Calu3 (cell line): ENCODE measurements at regions not wholly inside any gene's neighbourhood (a gene's known extent, or its start where the extent isn't known, plus 50 kb on each side); places are given as distances from the start of the nearest gene placed in this dataset.

ENCODE experiments used
- BruUV-seq: library from RNA; stranded (reverse); fragments of 400-500 nt; replicated peaks from 2 replicates; lab custom pipeline; 2021; lab: Mats Ljungman, UMichigan
- CTCF ChIA-PET: fragments of 300-600 bp; sonication (Branson Sonifier 250); formaldehyde crosslinking; loops from one replicate; lab custom pipeline; 2022; ENCODE audit warnings: antibody characterized with exemption; lab: Charles Lee
- DNase-seq: peaks from one replicate; pipeline ENCODE4 v3.0.0; 2022
- H3K27ac Mint-ChIP-seq: one replicate; pipeline ENCODE4 v1.8.0; 2022; ENCODE audit warnings: mixed read lengths; ENCODE audit not compliant: unreplicated experiment
- H3K27me3 Mint-ChIP-seq: one replicate; pipeline ENCODE4 v1.8.0; 2022; ENCODE audit warnings: mixed read lengths; ENCODE audit not compliant: unreplicated experiment
- H3K36me3 Mint-ChIP-seq: one replicate; pipeline ENCODE4 v1.8.0; 2022; ENCODE audit warnings: mild to moderate bottlenecking, moderate library complexity, mixed read lengths; ENCODE audit not compliant: insufficient read depth, unreplicated experiment
- H3K4me1 Mint-ChIP-seq: one replicate; pipeline ENCODE4 v1.8.0; 2022; ENCODE audit warnings: mild to moderate bottlenecking, low read depth, mixed read lengths; ENCODE audit not compliant: unreplicated experiment
- H3K4me3 Mint-ChIP-seq: one replicate; pipeline ENCODE4 v1.8.0; 2022; ENCODE audit warnings: mild to moderate bottlenecking, low read depth, moderate library complexity, mixed read lengths; ENCODE audit not compliant: unreplicated experiment
- H3K9me3 Mint-ChIP-seq: one replicate; pipeline ENCODE4 v1.8.0; 2022; ENCODE audit warnings: low read depth, mixed read lengths; ENCODE audit not compliant: unreplicated experiment
- intact Hi-C: fragments of 100-400 bp; cut with micrococcal nuclease; formaldehyde crosslinking; loops from one replicate; pipeline ENCODE4 v1.10.0; 2022; ENCODE audit not compliant: unreplicated experiment
- TF ChIP-seq, protein P1 (sequence below): fragments of 200-600 bp; IDR thresholded peaks from one replicate; pipeline ENCODE4 v1.8.0; 2022; ENCODE audit warnings: antibody characterized with exemption; ENCODE audit not compliant: unreplicated experiment

GRCh38 chr3:106533788-106534160 lies 665.0 kb upstream of the CBLB start:
- TF ChIP-seq, protein P1, sequence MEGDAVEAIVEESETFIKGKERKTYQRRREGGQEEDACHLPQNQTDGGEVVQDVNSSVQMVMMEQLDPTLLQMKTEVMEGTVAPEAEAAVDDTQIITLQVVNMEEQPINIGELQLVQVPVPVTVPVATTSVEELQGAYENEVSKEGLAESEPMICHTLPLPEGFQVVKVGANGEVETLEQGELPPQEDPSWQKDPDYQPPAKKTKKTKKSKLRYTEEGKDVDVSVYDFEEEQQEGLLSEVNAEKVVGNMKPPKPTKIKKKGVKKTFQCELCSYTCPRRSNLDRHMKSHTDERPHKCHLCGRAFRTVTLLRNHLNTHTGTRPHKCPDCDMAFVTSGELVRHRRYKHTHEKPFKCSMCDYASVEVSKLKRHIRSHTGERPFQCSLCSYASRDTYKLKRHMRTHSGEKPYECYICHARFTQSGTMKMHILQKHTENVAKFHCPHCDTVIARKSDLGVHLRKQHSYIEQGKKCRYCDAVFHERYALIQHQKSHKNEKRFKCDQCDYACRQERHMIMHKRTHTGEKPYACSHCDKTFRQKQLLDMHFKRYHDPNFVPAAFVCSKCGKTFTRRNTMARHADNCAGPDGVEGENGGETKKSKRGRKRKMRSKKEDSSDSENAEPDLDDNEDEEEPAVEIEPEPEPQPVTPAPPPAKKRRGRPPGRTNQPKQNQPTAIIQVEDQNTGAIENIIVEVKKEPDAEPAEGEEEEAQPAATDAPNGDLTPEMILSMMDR = no peak
- peaks cover 4% of the 10 kb centered on the region for H3K9me3 Mint-ChIP-seq
- no peak overlapping the region for H3K27ac Mint-ChIP-seq
- no peaks in the 10 kb centered on the region for H3K27me3 Mint-ChIP-seq
- peaks cover 8% of the 10 kb centered on the region for H3K4me1 Mint-ChIP-seq
- CTCF ChIA-PET = no interaction called here
- BruUV-seq = no TSS peak
- H3K4me3 Mint-ChIP-seq = no peak overlapping the region
- no peak for DNase-seq
- intact Hi-C loops = no loop called here
- H3K36me3 Mint-ChIP-seq = no peaks in the 10 kb centered on the region

GRCh38 chr3:106534206-106534605 lies 665.4 kb upstream of the CBLB start:
- TF ChIP-seq, protein P1 = no peak
- BruUV-seq = no TSS peak
- Mint-ChIP-seq H3K27ac (no peak overlapping the region), H3K4me3 (no peak overlapping the region), H3K4me1 (peaks cover 8% of the 10 kb centered on the region), H3K9me3 (peaks cover 4% of the 10 kb centered on the region), H3K36me3 (no peaks in the 10 kb centered on the region), H3K27me3 (no peaks in the 10 kb centered on the region)
- peak; percentile 64 for DNase-seq
- CTCF ChIA-PET = no interaction called here
- intact Hi-C loops = no loop called here

DNA sequence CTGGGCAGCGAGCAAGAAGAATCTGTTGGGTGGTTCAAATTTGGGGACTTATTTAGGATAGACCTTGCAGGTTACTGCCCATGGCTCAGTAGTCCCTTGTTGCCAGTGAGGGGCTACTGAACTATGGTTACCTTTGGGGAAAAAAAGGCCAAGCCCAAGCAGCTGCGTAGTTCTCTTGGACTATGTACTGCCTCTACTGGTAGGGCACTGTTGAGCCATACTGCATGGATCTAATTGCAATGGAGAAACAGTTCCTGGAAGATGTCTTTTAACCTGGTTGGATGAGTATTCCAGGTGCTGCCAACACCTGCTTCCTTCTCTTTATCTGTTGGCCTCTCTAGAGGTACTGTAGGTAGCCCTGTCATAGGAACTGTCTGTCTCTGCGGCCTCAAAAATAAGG lies 671.9 kb upstream of the CBLB start:
- peaks cover 12% of the 10 kb centered on the region for H3K4me1 Mint-ChIP-seq
- intact Hi-C loops = no loop called here
- no peak overlapping the region for H3K4me3 Mint-ChIP-seq
- BruUV-seq = no TSS peak
- no peak overlapping the region for H3K27ac Mint-ChIP-seq
- H3K36me3 Mint-ChIP-seq = no peaks in the 10 kb centered on the region
- no peak for DNase-seq
- peaks cover 4% of the 10 kb centered on the region for H3K9me3 Mint-ChIP-seq
- TF ChIP-seq, protein P1 = no peak
- CTCF ChIA-PET = no interaction called here
- no peaks in the 10 kb centered on the region for H3K27me3 Mint-ChIP-seq

GRCh38 chr3:106542101-106542769 lies 673.4 kb upstream of the CBLB start:
- peaks cover 5% of the 10 kb centered on the region for H3K9me3 Mint-ChIP-seq
- DNase-seq = no peak
- no peak overlapping the region for H3K4me3 Mint-ChIP-seq
- no peaks in the 10 kb centered on the region for H3K27me3 Mint-ChIP-seq
- no peaks in the 10 kb centered on the region for H3K36me3 Mint-ChIP-seq
- intact Hi-C loops = no loop called here
- peaks cover 12% of the 10 kb centered on the region for H3K4me1 Mint-ChIP-seq
- no TSS peak for BruUV-seq
- no peak overlapping the region for H3K27ac Mint-ChIP-seq
- CTCF ChIA-PET = interaction anchor here (0.7 kb wide), 1 partner anchor 66 kb away, joined by 3 read pairs; no protein-coding TSS in a partner anchor
- TF ChIP-seq, protein P1 = no peak
